ENCODE measurements at regions not wholly inside any gene's neighbourhood (a gene's known extent, or its start where the extent isn't known, plus 50 kb on each side); places are given as distances from the start of the nearest gene placed in this dataset.

GRCh38 chr1:113241237-113241636, 149.1 kb upstream of the MAGI3 start:
- H3K27me3 Mint-ChIP-seq (ENCODE audit: low read depth, unreplicated experiment), result peaks cover 8% of the 10 kb centered on the region
- no peaks in the 10 kb centered on the region for H3K9me3 ChIP-seq (ENCODE audit: insufficient read depth, low read depth, low read length)
- TF ChIP-seq, protein P1, sequence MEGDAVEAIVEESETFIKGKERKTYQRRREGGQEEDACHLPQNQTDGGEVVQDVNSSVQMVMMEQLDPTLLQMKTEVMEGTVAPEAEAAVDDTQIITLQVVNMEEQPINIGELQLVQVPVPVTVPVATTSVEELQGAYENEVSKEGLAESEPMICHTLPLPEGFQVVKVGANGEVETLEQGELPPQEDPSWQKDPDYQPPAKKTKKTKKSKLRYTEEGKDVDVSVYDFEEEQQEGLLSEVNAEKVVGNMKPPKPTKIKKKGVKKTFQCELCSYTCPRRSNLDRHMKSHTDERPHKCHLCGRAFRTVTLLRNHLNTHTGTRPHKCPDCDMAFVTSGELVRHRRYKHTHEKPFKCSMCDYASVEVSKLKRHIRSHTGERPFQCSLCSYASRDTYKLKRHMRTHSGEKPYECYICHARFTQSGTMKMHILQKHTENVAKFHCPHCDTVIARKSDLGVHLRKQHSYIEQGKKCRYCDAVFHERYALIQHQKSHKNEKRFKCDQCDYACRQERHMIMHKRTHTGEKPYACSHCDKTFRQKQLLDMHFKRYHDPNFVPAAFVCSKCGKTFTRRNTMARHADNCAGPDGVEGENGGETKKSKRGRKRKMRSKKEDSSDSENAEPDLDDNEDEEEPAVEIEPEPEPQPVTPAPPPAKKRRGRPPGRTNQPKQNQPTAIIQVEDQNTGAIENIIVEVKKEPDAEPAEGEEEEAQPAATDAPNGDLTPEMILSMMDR (IDR thresholded peaks at IDR 0.05; ENCODE audit: insufficient read depth, low read depth, low read length), result no peak
- no peak for TF ChIP-seq EZH2 (IDR thresholded peaks at IDR 0.05; ENCODE audit: insufficient read depth, low read length)
- H3K36me3 Mint-ChIP-seq (ENCODE audit: low read depth, unreplicated experiment), result no peaks in the 10 kb centered on the region
- H3K4me2 ChIP-seq (ENCODE audit: low read length), result no peak overlapping the region
- peaks cover 4% of the 10 kb centered on the region for H3K9me3 Mint-ChIP-seq (ENCODE audit: unreplicated experiment)
- no peak overlapping the region for H3K4me3 ChIP-seq (ENCODE audit: insufficient read depth, low read depth, low read length)
- no peak overlapping the region for H3K9ac ChIP-seq (ENCODE audit: low read length)
- DNase-seq (ENCODE audit: low read depth) (no peak), FAIRE-seq (no peak)
- no peaks in the 10 kb centered on the region for H3K36me3 ChIP-seq (ENCODE audit: insufficient read depth, low read length)
- no peaks in the 10 kb centered on the region for H3K79me2 ChIP-seq (ENCODE audit: insufficient read depth, low read length)
- peaks cover 7% of the 10 kb centered on the region for H3K4me1 Mint-ChIP-seq (ENCODE audit: low read depth, unreplicated experiment)
- H2AFZ ChIP-seq (ENCODE audit: low read depth, low read length), result no peak overlapping the region
- H3K27me3 ChIP-seq (ENCODE audit: insufficient read depth, low read length), result no peaks in the 10 kb centered on the region
- no peak overlapping the region for H3K27ac ChIP-seq (ENCODE audit: low read depth, low read length)
- no peaks in the 10 kb centered on the region for H4K20me1 ChIP-seq (ENCODE audit: insufficient read depth, low read length)
- no peak overlapping the region for H3K4me3 Mint-ChIP-seq (ENCODE audit: unreplicated experiment)
- no peak overlapping the region for H3K27ac Mint-ChIP-seq (ENCODE audit: unreplicated experiment)
- no peaks in the 10 kb centered on the region for H3K4me1 ChIP-seq (ENCODE audit: insufficient read depth, low read length)

DNA sequence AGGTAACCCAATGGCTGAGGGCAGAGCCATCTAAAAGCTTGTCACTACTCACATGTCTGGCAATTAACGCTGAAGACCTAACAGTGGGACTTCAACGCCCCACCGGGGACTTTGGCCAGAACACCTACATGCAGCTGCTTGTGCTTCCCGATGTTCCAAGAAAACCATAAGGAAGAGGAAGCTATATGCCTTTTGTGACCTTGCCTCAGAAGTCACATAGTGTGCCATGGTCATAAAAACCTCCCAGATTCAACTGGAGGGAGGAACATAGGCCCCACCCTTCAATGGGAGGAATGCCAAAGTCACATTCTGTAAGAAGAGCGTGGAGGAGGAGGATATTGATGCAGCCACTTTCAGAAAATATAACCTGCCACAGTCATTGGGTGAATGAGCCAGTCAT, 147.8 kb upstream of the MAGI3 start:
- TF ChIP-seq EZH2 (IDR thresholded peaks at IDR 0.05; ENCODE audit: insufficient read depth, low read length), result no peak
- TF ChIP-seq, protein P1 (IDR thresholded peaks at IDR 0.05; ENCODE audit: insufficient read depth, low read depth, low read length), result no peak
- no peak overlapping the region for H3K27ac ChIP-seq (ENCODE audit: low read depth, low read length)
- H3K9ac ChIP-seq (ENCODE audit: low read length), result no peak overlapping the region
- H2AFZ ChIP-seq (ENCODE audit: low read depth, low read length), result no peak overlapping the region
- DNase-seq (ENCODE audit: low read depth) (no peak), FAIRE-seq (no peak)
- H3K36me3 ChIP-seq (ENCODE audit: insufficient read depth, low read length), result no peaks in the 10 kb centered on the region
- H3K4me2 ChIP-seq (ENCODE audit: low read length), result no peak overlapping the region
- Mint-ChIP-seq H3K4me1 (ENCODE audit: low read depth, unreplicated experiment) (peaks cover 7% of the 10 kb centered on the region), H3K27me3 (ENCODE audit: low read depth, unreplicated experiment) (peaks cover 8% of the 10 kb centered on the region), H3K27ac (ENCODE audit: unreplicated experiment) (no peak overlapping the region), H3K9me3 (ENCODE audit: unreplicated experiment) (peaks cover 7% of the 10 kb centered on the region), H3K4me3 (ENCODE audit: unreplicated experiment) (no peak overlapping the region), H3K36me3 (ENCODE audit: low read depth, unreplicated experiment) (no peaks in the 10 kb centered on the region)
- H3K27me3 ChIP-seq (ENCODE audit: insufficient read depth, low read length), result no peaks in the 10 kb centered on the region
- no peaks in the 10 kb centered on the region for H3K4me1 ChIP-seq (ENCODE audit: insufficient read depth, low read length)
- no peaks in the 10 kb centered on the region for H3K79me2 ChIP-seq (ENCODE audit: insufficient read depth, low read length)
- no peak overlapping the region for H3K4me3 ChIP-seq (ENCODE audit: insufficient read depth, low read depth, low read length)
- no peaks in the 10 kb centered on the region for H3K9me3 ChIP-seq (ENCODE audit: insufficient read depth, low read depth, low read length)
- H4K20me1 ChIP-seq (ENCODE audit: insufficient read depth, low read length), result no peaks in the 10 kb centered on the region

GRCh38 chr1:113243529-113243928, 146.8 kb upstream of the MAGI3 start:
- no peak overlapping the region for H3K9ac ChIP-seq (ENCODE audit: low read length)
- no peaks in the 10 kb centered on the region for H3K4me1 ChIP-seq (ENCODE audit: insufficient read depth, low read length)
- Mint-ChIP-seq H3K27ac (ENCODE audit: unreplicated experiment) (no peak overlapping the region), H3K27me3 (ENCODE audit: low read depth, unreplicated experiment) (peaks cover 6% of the 10 kb centered on the region), H3K4me1 (ENCODE audit: low read depth, unreplicated experiment) (peaks cover 11% of the 10 kb centered on the region), H3K9me3 (ENCODE audit: unreplicated experiment) (peaks cover 7% of the 10 kb centered on the region), H3K4me3 (ENCODE audit: unreplicated experiment) (no peak overlapping the region), H3K36me3 (ENCODE audit: low read depth, unreplicated experiment) (no peaks in the 10 kb centered on the region)
- H2AFZ ChIP-seq (ENCODE audit: low read depth, low read length), result no peak overlapping the region
- H3K36me3 ChIP-seq (ENCODE audit: insufficient read depth, low read length), result no peaks in the 10 kb centered on the region
- no peak overlapping the region for H3K4me3 ChIP-seq (ENCODE audit: insufficient read depth, low read depth, low read length)
- H3K27me3 ChIP-seq (ENCODE audit: insufficient read depth, low read length), result no peaks in the 10 kb centered on the region
- DNase-seq (ENCODE audit: low read depth) (no peak), FAIRE-seq (no peak)
- H3K4me2 ChIP-seq (ENCODE audit: low read length), result no peak overlapping the region
- H4K20me1 ChIP-seq (ENCODE audit: insufficient read depth, low read length), result no peaks in the 10 kb centered on the region
- H3K79me2 ChIP-seq (ENCODE audit: insufficient read depth, low read length), result no peaks in the 10 kb centered on the region
- no peak for TF ChIP-seq EZH2 (IDR thresholded peaks at IDR 0.05; ENCODE audit: insufficient read depth, low read length)
- TF ChIP-seq, protein P1 (IDR thresholded peaks at IDR 0.05; ENCODE audit: insufficient read depth, low read depth, low read length), result no peak
- H3K27ac ChIP-seq (ENCODE audit: low read depth, low read length), result no peak overlapping the region
- H3K9me3 ChIP-seq (ENCODE audit: insufficient read depth, low read depth, low read length), result no peaks in the 10 kb centered on the region
